B cell (primary cell): ENCODE measurements at regions not wholly inside any gene's neighbourhood (a gene's known extent, or its start where the extent isn't known, plus 50 kb on each side); places are given as distances from the start of the nearest gene placed in this dataset.

ENCODE experiments used
- EZH2 ChIP-seq: IDR thresholded peaks from 2 replicates; pipeline ENCODE4 v1.6.1; 2012; ENCODE audit warnings: borderline replicate concordance, low read depth, mild to moderate bottlenecking, moderate library complexity, low read length; ENCODE audit not compliant: insufficient read depth, poor library complexity, severe bottlenecking
- TF ChIP-seq, protein P1 (sequence below): fragments of 200-600 bp; IDR thresholded peaks from one replicate; pipeline ENCODE4 v1.8.0; 2022; ENCODE audit warnings: antibody characterized with exemption, mild to moderate bottlenecking

- TF ChIP-seq, protein P1, sequence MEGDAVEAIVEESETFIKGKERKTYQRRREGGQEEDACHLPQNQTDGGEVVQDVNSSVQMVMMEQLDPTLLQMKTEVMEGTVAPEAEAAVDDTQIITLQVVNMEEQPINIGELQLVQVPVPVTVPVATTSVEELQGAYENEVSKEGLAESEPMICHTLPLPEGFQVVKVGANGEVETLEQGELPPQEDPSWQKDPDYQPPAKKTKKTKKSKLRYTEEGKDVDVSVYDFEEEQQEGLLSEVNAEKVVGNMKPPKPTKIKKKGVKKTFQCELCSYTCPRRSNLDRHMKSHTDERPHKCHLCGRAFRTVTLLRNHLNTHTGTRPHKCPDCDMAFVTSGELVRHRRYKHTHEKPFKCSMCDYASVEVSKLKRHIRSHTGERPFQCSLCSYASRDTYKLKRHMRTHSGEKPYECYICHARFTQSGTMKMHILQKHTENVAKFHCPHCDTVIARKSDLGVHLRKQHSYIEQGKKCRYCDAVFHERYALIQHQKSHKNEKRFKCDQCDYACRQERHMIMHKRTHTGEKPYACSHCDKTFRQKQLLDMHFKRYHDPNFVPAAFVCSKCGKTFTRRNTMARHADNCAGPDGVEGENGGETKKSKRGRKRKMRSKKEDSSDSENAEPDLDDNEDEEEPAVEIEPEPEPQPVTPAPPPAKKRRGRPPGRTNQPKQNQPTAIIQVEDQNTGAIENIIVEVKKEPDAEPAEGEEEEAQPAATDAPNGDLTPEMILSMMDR = no peak
- TF ChIP-seq EZH2 = no peak
Measured at GRCh38 chr3:8256441-8257071, 245.1 kb upstream of the LMCD1 start.
